ENCODE measurements at regions not wholly inside any gene's neighbourhood (a gene's known extent, or its start where the extent isn't known, plus 50 kb on each side); places are given as distances from the start of the nearest gene placed in this dataset.

- 28% methylated on average over 2 of the region's 2 CpGs for WGBS (ENCODE audit: low lambda C conversion rate)
- H3K4me3 ChIP-seq (ENCODE audit: low read depth in 2 of 2, low read length in 1 of 2) = no peak overlapping the region
- H3K79me2 ChIP-seq (ENCODE audit: insufficient read depth) = no peaks in the 10 kb centered on the region
- no peak overlapping the region for H3K27ac ChIP-seq (ENCODE audit: low read depth in 2 of 2, low read length in 1 of 2)
- H3K9ac ChIP-seq = no peak overlapping the region
- no peak overlapping the region for H2AFZ ChIP-seq (ENCODE audit: low read depth)
- H3K4me2 ChIP-seq = no peak overlapping the region
- H4K20me1 ChIP-seq (ENCODE audit: insufficient read depth) = no peaks in the 10 kb centered on the region
- no peaks in the 10 kb centered on the region for H3K9me3 ChIP-seq
- H3K27me3 ChIP-seq (ENCODE audit: insufficient read depth) = no peaks in the 10 kb centered on the region
- no peaks in the 10 kb centered on the region for H3K9me2 ChIP-seq
- POLR2A ChIA-PET = no interaction called here
- DNase-seq = no peak
- no peak for TF ChIP-seq RFX5 (IDR thresholded peaks at IDR 0.05; ENCODE audit: low read length)
- no peak for TF ChIP-seq NRF1 (IDR thresholded peaks at IDR 0.05; ENCODE audit: low read depth, low read length)
- H3K4me1 ChIP-seq (ENCODE audit: control insufficient read depth in 1 of 2, insufficient read depth in 2 of 2, low read depth in 1 of 2, low read length in 1 of 2) = no peaks in the 10 kb centered on the region
- no peaks in the 10 kb centered on the region for H3K36me3 ChIP-seq (replicated peaks in 1 of 2; ENCODE audit: control insufficient read depth in 1 of 2, insufficient read depth in 2 of 2, low read length in 1 of 2)
- CTCF ChIA-PET = no interaction called here
- no peaks in the 10 kb centered on the region for H3F3A ChIP-seq (replicated peaks; ENCODE audit: insufficient read depth)
Measured at GRCh38 chr13:76330761-76331160, 555.4 kb downstream of the KCTD12 start.

- H3K4me1 ChIP-seq (ENCODE audit: control insufficient read depth in 1 of 2, insufficient read depth in 2 of 2, low read depth in 1 of 2, low read length in 1 of 2) = no peaks in the 10 kb centered on the region
Measured at GRCh38 chr13:76329866-76330580, 556.2 kb downstream of the KCTD12 start.

More at GRCh38 chr13:76329866-76330580, 556.2 kb downstream of the KCTD12 start:
- H3K27me3 ChIP-seq (ENCODE audit: insufficient read depth) = no peaks in the 10 kb centered on the region
- H3K4me2 ChIP-seq = no peak overlapping the region
- DNase-seq = no peak
- no peak overlapping the region for H3K9ac ChIP-seq
- H3K4me3 ChIP-seq (ENCODE audit: low read depth in 2 of 2, low read length in 1 of 2) = no peak overlapping the region
- H3K9me2 ChIP-seq = no peaks in the 10 kb centered on the region
- no peaks in the 10 kb centered on the region for H3F3A ChIP-seq (replicated peaks; ENCODE audit: insufficient read depth)
- POLR2A ChIA-PET = no interaction called here
- H3K27ac ChIP-seq (ENCODE audit: low read depth in 2 of 2, low read length in 1 of 2) = no peak overlapping the region
- H2AFZ ChIP-seq (ENCODE audit: low read depth) = no peak overlapping the region
- H3K9me3 ChIP-seq = no peaks in the 10 kb centered on the region
- CTCF ChIA-PET = no interaction called here
- no peaks in the 10 kb centered on the region for H3K79me2 ChIP-seq (ENCODE audit: insufficient read depth)
- 4% methylated on average over 2 of the region's 2 CpGs for WGBS (ENCODE audit: low lambda C conversion rate)
- TF ChIP-seq EP300 (IDR thresholded peaks at IDR 0.05; ENCODE audit: borderline replicate concordance in 1 of 2, low read depth in 1 of 2, low read length in 1 of 2) = no peak
- TF ChIP-seq RCOR1 (IDR thresholded peaks at IDR 0.05; ENCODE audit: low read length) = no peak
- no peak for TF ChIP-seq MEF2A (IDR thresholded peaks at IDR 0.05; ENCODE audit: borderline replicate concordance, low read depth)
- no peak for TF ChIP-seq POLR2AphosphoS5 (IDR thresholded peaks at IDR 0.05; ENCODE audit: low read depth, low read length)
- TF ChIP-seq RAD21 (IDR thresholded peaks at IDR 0.05; ENCODE audit: low read length) = no peak
- no peak for TF ChIP-seq FOXJ3 (CRISPR knock-in tag; IDR thresholded peaks at IDR 0.05)
- TF ChIP-seq TAF1 (IDR thresholded peaks at IDR 0.05; ENCODE audit: borderline replicate concordance, low read depth, low read length) = no peak
- TF ChIP-seq CHD2 (IDR thresholded peaks at IDR 0.05; ENCODE audit: low read length, partially characterized antibody) = no peak
- TF ChIP-seq, protein P1, sequence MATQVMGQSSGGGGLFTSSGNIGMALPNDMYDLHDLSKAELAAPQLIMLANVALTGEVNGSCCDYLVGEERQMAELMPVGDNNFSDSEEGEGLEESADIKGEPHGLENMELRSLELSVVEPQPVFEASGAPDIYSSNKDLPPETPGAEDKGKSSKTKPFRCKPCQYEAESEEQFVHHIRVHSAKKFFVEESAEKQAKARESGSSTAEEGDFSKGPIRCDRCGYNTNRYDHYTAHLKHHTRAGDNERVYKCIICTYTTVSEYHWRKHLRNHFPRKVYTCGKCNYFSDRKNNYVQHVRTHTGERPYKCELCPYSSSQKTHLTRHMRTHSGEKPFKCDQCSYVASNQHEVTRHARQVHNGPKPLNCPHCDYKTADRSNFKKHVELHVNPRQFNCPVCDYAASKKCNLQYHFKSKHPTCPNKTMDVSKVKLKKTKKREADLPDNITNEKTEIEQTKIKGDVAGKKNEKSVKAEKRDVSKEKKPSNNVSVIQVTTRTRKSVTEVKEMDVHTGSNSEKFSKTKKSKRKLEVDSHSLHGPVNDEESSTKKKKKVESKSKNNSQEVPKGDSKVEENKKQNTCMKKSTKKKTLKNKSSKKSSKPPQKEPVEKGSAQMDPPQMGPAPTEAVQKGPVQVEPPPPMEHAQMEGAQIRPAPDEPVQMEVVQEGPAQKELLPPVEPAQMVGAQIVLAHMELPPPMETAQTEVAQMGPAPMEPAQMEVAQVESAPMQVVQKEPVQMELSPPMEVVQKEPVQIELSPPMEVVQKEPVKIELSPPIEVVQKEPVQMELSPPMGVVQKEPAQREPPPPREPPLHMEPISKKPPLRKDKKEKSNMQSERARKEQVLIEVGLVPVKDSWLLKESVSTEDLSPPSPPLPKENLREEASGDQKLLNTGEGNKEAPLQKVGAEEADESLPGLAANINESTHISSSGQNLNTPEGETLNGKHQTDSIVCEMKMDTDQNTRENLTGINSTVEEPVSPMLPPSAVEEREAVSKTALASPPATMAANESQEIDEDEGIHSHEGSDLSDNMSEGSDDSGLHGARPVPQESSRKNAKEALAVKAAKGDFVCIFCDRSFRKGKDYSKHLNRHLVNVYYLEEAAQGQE (IDR thresholded peaks at IDR 0.05; ENCODE audit: low read depth, low read length) = no peak
- TF ChIP-seq ELF1 (IDR thresholded peaks at IDR 0.05) = no peak
- TF ChIP-seq TEAD4 (IDR thresholded peaks at IDR 0.05; ENCODE audit: borderline replicate concordance, insufficient read depth) = no peak
- no peak for TF ChIP-seq USF1 (IDR thresholded peaks at IDR 0.05; ENCODE audit: borderline replicate concordance, low read depth)
- no peaks in the 10 kb centered on the region for H3K36me3 ChIP-seq (replicated peaks in 1 of 2; ENCODE audit: control insufficient read depth in 1 of 2, insufficient read depth in 2 of 2, low read length in 1 of 2)
- H4K20me1 ChIP-seq (ENCODE audit: insufficient read depth) = no peaks in the 10 kb centered on the region
